Progenitor cell of endocrine pancreas (in vitro differentiated cells): ENCODE measurements at regions not wholly inside any gene's neighbourhood (a gene's known extent, or its start where the extent isn't known, plus 50 kb on each side); places are given as distances from the start of the nearest gene placed in this dataset.

Source experiments
- DNase-seq: peaks from one replicate; pipeline ENCODE4 v3.0.0; 2021; ENCODE audit warnings: low spot score; ENCODE audit not compliant: unreplicated experiment
- H3K27ac Mint-ChIP-seq: 2 replicates; pipeline ENCODE4 v1.8.0; 2021; ENCODE audit warnings: mild to moderate bottlenecking, moderate library complexity, mixed read lengths
- H3K27me3 Mint-ChIP-seq: 2 replicates; pipeline ENCODE4 v1.8.0; 2021; ENCODE audit warnings: mixed read lengths
- H3K36me3 Mint-ChIP-seq: 2 replicates; pipeline ENCODE4 v1.8.0; 2022; ENCODE audit warnings: mixed read lengths; ENCODE audit not compliant: insufficient read depth
- H3K4me1 Mint-ChIP-seq: 2 replicates; pipeline ENCODE4 v1.8.0; 2021; ENCODE audit warnings: low read depth, mixed read lengths
- H3K4me3 Mint-ChIP-seq: 2 replicates; pipeline ENCODE4 v1.8.0; 2021; ENCODE audit warnings: low read depth, mild to moderate bottlenecking, moderate library complexity, mixed read lengths
- H3K9me3 Mint-ChIP-seq: 2 replicates; pipeline ENCODE4 v1.8.0; 2021; ENCODE audit warnings: low read depth, mixed read lengths
- TF ChIP-seq, protein P1 (sequence below): fragments of 200-600 bp; sonication (generic); IDR thresholded peaks from one replicate; pipeline ENCODE4 v1.5.0; 2021; ENCODE audit warnings: antibody characterized with exemption, mild to moderate bottlenecking; ENCODE audit not compliant: unreplicated experiment

DNA sequence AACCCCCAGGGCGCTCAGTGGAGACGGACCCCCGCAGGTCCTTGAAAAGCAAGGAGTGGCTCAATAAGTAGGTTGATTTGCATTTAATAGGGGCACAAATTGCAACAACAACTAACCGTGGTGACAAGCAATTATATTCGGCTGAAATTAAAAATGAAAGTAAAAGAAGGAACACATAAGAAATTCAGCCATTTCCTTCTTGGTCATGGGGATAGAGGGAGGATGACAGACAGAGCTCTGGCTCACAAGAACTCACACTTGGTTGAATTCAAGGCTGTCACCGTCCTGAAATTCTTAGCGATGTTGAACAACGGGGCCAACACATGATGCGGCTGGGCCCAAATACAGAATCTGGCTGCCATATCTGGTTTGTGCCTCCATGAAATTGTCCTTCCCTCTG lies 129.0 kb downstream of the EDN3 start:
- Mint-ChIP-seq H3K27ac (no peak overlapping the region), H3K27me3 (peaks cover 23% of the 10 kb centered on the region), H3K4me3 (no peak overlapping the region), H3K4me1 (no peaks in the 10 kb centered on the region), H3K9me3 (no peaks in the 10 kb centered on the region), H3K36me3 (no peaks in the 10 kb centered on the region)
- DNase-seq, result no peak
- TF ChIP-seq, protein P1, sequence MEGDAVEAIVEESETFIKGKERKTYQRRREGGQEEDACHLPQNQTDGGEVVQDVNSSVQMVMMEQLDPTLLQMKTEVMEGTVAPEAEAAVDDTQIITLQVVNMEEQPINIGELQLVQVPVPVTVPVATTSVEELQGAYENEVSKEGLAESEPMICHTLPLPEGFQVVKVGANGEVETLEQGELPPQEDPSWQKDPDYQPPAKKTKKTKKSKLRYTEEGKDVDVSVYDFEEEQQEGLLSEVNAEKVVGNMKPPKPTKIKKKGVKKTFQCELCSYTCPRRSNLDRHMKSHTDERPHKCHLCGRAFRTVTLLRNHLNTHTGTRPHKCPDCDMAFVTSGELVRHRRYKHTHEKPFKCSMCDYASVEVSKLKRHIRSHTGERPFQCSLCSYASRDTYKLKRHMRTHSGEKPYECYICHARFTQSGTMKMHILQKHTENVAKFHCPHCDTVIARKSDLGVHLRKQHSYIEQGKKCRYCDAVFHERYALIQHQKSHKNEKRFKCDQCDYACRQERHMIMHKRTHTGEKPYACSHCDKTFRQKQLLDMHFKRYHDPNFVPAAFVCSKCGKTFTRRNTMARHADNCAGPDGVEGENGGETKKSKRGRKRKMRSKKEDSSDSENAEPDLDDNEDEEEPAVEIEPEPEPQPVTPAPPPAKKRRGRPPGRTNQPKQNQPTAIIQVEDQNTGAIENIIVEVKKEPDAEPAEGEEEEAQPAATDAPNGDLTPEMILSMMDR, result no peak

DNA sequence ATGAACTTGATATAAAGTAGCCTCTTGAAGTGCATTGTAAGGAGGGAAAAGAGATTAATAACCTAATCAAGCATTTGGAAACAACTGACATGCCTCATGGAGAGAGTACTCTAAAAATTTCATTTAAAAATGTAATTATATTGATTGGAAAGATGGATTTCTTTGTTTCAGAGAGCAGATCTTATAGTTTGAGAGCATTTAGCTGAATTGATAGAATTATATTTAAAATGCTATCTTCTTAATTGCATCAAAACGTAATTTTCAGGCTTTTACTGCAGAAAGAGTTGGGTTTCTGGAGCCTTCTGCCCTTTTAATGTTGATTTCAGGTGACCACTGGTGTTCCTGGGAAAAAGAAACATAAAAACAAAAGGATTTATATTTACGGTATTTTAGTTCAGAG lies 130.6 kb downstream of the EDN3 start:
- H3K36me3 Mint-ChIP-seq, result no peaks in the 10 kb centered on the region
- peaks cover 23% of the 10 kb centered on the region for H3K27me3 Mint-ChIP-seq
- peaks cover 6% of the 10 kb centered on the region for H3K4me1 Mint-ChIP-seq
- H3K4me3 Mint-ChIP-seq, result no peak overlapping the region
- TF ChIP-seq, protein P1, result no peak
- no peaks in the 10 kb centered on the region for H3K9me3 Mint-ChIP-seq
- H3K27ac Mint-ChIP-seq, result no peak overlapping the region
- no peak for DNase-seq

GRCh38 chr20:59434960-59435359 lies 134.5 kb downstream of the EDN3 start:
- no peak for DNase-seq
- Mint-ChIP-seq H3K4me3 (no peak overlapping the region), H3K27me3 (peaks cover 9% of the 10 kb centered on the region), H3K36me3 (no peaks in the 10 kb centered on the region), H3K9me3 (no peaks in the 10 kb centered on the region), H3K27ac (no peak overlapping the region), H3K4me1 (peaks cover 15% of the 10 kb centered on the region)
- TF ChIP-seq, protein P1, result no peak

DNA sequence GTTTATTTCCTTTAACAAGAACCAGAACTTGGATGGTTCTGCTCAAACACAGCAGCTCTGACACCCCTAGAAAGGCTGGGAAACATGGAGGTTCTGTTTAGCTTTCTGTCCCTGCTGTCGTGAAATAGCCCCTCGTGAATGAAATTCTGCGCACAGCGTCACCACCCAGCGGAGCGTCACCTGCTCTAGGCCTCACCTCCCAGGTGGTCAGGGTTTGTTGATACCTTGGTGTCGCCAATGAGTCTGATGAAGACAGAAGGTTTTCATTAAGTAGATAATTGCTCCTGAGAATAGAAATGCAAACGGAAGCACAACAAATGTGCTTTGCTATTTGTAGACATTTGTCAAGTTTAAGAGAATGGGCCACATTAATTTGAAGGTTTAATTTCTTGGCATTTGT lies 135.1 kb downstream of the EDN3 start:
- Mint-ChIP-seq H3K27me3 (peaks cover 9% of the 10 kb centered on the region), H3K4me1 (peaks cover 15% of the 10 kb centered on the region), H3K4me3 (no peak overlapping the region), H3K27ac (no peak overlapping the region), H3K9me3 (no peaks in the 10 kb centered on the region), H3K36me3 (no peaks in the 10 kb centered on the region)
- TF ChIP-seq, protein P1, result no peak
- DNase-seq, result no peak

GRCh38 chr20:59437601-59438031 lies 137.2 kb downstream of the EDN3 start:
- no peak for DNase-seq
- Mint-ChIP-seq H3K27ac (no peak overlapping the region), H3K9me3 (no peaks in the 10 kb centered on the region), H3K4me3 (no peak overlapping the region), H3K27me3 (peaks cover 20% of the 10 kb centered on the region), H3K36me3 (no peaks in the 10 kb centered on the region), H3K4me1 (peaks cover 15% of the 10 kb centered on the region)
- TF ChIP-seq, protein P1, result no peak

- no peak for DNase-seq
- TF ChIP-seq, protein P1, result no peak
- Mint-ChIP-seq H3K27me3 (peaks cover 26% of the 10 kb centered on the region), H3K27ac (no peak overlapping the region), H3K36me3 (no peaks in the 10 kb centered on the region), H3K4me1 (peaks cover 15% of the 10 kb centered on the region), H3K9me3 (no peaks in the 10 kb centered on the region), H3K4me3 (no peak overlapping the region)
Observed at GRCh38 chr20:59438201-59438600, 137.8 kb downstream of the EDN3 start.
